IPS-NIHi7 (cell line): ENCODE measurements at regions not wholly inside any gene's neighbourhood (a gene's known extent, or its start where the extent isn't known, plus 50 kb on each side); places are given as distances from the start of the nearest gene placed in this dataset.

Source experiments
- DNase-seq: peaks from one replicate; pipeline ENCODE4 v3.0.0; 2012; ENCODE audit warnings: mixed read lengths; ENCODE audit errors: extremely low spot score

DNA sequence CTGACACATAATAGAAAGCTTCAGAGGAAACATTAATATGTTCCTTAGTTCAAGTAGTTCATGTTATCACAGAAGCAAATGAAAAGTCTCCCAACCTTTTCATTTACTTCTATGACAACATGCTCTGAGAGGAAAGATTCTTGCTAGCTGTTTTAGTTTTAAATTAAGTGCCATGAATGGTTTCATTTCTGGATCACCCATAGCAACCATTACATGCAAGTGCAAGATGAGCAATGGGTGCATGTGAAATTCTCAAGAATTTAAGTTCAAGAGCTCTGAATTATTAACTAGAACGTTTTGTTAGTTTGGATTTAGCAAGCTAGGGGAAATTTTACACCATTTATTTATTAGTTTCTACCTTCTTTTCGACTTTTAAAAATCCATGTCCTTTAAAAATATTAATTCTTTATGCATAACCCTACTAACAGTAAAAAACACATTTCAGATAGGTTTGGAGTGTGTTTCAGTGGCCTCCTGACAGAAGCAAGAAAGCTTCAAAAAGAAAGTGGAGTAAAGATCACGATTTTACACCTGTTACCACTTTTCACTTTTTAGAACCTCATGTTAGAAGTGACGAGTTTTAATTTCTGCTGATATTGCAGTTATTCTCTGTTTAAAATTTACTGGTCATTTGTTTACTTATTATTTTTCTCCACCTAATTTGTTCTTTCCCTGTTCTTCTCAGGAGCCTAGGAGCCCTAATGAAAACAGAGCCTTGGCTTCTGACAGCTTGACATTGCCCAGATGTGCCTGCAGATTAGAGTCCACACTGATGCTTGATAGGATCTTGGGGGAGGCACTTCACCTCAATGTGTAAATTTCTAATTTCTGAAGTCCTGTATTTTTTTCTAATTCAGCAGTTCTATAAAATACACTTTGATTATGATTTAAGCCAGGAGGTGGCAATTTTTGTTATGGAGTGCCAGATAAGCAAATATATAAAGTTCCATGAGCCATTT is 995.3 kb upstream of the PHF14 start:
- no peak for DNase-seq

DNA sequence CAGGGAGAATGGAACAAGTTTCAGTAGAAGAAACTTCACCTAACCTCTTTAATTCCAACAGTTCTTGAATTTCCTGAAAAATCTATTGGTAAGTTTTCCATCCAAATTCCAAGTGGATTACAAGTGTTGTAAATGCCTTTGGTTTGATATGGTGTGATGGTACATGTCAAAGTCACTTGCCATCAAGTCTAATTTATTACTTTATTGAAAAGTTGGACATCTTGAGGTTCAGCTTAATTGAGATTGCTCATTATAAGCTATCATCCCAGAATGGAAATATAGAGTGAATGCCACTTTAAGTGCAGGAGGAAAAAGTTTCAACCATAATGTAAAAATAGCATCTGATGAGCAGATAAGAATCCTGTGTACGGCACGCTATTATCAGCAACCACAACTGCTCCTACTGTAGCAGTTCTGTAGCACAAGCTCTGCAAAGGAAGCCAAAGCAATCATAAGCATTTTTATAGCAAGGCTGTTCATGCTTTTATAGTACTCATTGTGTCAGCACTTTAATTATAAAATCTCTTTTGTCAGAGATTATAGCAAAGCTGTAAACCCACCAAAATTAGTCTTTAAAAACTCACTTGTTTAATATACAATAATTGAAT is 991.8 kb upstream of the PHF14 start:
- no peak for DNase-seq

DNA sequence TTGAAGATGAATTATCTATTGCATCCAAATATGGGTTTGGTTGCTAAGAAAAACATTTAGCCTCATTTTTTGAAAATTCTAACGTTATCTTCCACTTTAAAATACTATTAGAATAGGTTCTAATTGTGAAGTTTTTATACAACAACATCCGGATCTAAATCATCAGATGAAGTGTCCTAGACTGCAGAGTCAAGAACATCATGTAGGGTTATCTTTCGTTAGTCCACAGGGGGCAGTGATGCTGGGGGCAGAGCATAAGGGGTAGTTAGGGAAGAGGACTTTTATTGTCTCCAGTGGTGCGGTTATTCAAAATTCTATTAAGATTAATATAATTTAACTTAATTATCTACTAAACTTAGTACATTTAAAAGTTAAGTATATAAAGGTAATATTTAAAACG is 990.6 kb upstream of the PHF14 start:
- no peak for DNase-seq

DNA sequence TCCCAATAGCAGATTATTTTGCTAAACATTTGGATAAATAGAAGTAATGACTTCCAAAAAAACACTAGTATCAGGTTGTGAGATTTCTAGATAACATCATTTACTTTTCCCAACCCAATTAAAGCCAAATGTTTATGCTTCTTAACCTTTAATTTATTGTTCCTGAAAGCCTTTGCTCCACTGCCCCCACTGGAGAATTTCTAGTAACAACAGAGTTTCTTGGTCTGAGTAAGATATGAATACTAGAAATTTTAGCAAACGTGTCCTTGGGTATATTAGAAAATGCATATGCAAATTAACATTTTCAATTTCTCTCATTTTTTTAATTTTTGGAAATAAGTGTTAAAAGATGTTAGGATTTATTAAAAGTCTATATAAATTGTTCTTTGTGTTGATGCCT is 958.0 kb upstream of the PHF14 start:
- no peak for DNase-seq

DNA sequence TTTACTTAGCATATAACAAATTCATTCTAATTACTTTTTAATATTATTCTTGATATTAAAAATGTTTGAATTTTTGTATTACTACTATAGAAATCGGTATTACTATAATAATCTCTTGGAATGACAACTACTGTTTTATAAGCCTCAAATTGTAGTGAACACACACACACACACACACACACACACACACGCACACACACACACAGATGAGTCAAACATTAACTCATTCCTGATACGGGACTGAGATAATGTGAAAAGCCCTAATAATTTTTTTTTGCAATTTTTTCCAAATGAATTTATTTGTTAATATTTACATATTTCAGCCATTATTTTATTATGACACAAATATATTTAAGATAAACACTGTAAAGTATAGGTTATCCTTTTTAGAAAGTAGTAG is 951.2 kb upstream of the PHF14 start:
- no peak for DNase-seq

DNA sequence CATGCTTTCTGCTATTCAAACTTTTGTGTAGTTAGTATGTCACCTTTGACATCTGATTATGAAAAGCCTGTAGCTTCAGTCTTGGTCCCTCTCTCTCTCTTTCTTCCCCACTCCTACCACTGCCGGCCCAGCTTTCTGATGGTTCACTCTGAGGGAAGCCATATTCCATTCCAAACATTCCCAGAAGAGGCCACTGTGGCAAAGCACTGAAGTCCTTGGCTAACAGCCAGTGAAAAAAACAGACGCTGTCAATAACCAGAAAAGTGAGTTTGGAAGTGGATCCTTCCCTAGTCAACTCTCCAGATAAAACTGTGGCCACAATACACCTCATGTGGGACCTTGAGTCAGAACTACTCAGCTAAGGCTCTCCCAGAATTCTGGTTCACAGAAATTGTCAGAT is 950.7 kb upstream of the PHF14 start:
- DNase-seq: peak; percentile 41

DNA sequence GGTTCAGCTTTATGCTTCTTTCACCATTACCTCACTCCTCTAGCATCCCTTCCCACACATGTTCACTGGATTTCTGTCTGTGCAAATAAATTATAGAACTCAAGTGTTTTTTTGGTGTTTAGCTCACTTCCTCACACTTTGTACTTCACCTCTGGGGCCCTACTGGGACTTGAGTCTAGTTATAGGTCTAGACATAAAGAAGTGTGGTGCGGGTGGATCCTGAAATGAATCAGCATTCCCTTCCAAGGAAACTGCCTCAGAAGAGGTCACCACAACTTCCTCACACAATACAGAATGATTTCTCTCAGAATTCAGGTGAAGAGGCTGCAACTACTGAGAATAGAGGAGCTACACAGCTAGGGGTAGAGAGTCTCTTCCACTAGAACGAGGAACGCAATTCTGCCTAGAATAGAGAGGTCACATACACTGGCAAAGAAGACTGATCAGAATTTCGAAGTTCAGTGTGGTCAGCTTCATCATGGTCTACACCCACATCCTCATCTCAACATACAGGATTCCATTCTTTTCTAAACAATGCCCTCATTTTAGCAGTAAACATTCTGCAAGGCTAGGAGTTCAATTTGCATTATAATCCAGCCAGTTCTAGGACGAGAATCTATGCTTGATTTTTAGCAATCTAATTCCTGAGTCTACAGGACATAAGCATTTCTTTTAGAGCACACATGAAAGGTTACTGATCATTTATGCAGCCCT is 938.7 kb upstream of the PHF14 start:
- DNase-seq: no peak

DNA sequence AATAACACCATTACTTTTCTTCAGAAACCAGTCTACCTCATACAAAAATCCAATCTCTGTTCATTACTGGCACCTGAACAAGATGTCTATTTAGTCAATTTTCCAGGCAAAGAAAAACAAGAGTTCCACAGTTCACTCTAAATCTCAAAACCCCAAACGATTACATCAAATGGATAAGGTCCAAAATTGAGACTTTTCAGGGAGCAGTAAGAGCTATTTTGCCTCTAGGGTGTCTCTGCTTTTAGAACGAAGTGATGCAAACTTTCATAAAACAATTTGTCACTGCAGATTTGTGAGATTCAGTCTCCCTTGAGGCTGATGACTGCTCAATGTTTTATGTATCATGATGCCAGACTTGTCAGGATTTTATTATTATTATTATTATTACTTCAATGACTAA is 937.0 kb upstream of the PHF14 start:
- DNase-seq: no peak

DNA sequence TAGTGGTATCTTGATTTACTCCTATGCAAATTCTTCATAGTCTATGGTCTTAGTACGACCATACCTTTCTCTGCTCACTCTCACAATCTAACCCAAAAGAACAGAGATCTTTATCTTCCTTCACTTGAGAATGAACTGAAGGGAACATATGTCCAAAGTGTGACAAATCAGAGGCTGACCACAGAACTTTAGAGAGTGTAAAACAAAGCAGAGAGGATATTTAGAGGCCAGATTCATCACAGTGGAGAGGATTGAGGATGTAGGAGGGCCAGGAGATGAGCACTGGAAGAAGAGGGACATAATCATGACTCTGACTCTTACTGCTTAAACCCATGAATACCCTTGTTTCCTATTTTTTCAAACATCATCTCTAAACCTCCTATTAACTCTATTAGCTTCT is 935.3 kb upstream of the PHF14 start:
- DNase-seq: no peak

DNA sequence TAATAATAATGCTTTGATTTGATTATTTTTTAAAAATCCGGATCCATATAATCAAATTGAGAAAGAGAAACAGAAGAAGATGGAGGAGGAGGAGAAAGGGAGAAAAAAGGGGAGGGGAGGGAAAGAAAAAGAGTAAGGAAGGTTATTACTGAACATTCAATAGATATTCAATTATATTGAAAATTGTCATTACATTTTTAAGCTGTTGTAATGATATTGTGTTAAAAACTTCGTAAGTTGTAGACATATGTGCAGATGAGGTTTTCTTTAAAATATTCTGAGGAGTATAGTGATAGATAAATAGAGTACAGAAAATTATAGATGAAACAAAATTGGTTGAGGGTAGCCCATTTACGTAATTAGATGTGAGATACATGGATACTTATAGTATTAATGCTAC is 933.0 kb upstream of the PHF14 start:
- no peak for DNase-seq

DNA sequence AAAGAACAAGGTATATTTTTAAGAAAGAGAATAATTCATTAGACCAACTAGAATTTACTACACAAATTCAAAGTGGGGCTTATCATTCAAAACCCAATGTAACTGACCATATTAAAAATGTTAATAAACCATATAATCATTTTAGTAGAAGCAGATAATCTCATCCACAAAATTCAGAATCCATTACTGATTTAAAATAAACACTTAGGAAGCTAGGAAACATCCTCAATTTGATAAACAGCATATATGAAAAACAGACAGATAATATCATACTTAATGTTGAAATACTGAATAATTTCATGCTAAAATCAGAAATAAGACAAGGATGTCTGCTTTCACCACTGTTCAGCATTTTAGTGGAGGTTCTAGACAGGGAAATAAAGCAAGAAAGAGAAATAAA is 902.8 kb upstream of the PHF14 start:
- DNase-seq: no peak

DNA sequence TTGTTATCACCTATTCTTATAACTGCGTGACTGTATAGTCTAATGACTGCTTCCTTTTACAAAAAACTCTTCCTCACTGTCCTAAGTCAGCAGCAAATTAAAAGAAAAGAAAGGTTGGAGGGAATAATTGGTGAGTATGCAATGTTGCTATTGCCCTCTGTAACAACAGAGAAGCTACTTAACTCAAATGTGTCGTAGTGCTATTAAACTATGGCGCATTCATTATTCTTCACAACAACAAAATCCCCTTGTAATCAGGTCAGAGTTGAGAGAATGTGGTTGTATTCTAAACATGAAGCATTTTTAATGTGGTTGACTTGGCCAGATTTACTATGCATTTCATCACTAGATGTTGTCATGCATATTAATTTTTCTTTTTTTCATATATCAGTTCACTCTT is 897.8 kb upstream of the PHF14 start:
- no peak for DNase-seq

DNA sequence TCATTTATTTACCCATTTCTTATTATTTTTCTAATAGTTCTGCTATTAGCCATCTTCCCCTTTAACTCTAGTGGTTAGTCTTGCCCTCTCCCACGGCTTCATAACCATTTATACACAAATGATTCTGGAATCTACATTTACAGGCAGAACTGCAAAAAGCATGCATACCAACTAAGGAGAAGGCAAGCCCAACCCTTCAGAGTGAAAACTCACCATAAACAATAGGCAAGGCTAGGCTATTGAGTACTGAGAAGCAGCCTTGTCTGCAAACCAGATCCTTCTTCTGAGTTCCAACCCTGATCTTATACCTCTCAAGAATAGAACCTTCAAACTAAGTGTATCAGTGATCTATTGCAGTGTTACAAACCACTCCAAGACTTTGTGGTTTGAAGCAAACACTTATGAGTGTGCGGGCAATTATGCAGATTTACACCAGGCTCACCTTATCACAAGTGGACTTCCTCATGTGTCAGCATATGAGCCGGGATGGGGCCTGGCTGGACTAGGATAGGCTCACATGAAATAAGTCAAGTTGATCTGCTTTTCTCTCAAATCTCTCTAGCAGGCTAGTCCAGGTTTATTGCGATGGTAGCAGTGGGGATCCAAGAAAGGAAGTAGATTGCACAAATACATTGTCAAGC is 896.9 kb upstream of the PHF14 start:
- peak; percentile 9 for DNase-seq

DNA sequence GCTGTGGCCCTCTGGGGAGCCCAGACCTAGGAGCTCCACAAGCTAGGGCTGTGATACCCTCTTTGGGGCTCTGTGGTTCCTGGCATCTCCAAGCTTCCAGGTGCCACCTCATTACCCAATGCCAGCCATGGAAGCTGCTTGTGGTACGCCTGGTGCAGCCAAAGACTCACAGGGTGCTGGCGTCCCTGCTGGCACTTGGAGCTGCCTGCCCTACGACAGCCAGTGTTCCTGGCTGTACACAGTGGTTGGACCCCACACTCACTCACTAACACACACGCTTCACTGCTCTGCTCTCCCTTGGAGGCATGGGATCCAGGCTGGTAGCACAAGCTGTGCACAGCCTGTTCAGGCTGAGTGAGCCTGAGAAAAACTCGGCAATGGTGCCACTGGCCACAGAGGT is 894.1 kb upstream of the PHF14 start:
- DNase-seq: no peak

DNA sequence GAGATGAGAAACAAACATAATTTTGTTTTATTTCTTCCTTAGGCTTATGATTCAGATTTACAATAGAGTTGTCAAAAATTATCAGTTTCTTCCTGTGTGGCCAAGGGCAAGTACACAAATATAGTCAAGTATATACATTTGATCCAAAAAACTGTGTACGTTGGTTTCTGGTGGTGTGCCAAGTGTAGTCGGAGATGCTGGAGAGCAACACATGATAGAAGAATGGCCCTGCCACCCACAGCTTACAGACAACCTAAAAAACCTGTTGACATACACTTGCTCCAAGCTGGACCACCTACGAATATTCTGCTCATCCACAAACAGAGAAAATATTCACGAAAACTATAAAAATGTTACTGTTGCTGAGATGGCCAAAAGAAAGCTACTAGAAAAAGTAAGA is 890.8 kb upstream of the PHF14 start:
- no peak for DNase-seq

DNA sequence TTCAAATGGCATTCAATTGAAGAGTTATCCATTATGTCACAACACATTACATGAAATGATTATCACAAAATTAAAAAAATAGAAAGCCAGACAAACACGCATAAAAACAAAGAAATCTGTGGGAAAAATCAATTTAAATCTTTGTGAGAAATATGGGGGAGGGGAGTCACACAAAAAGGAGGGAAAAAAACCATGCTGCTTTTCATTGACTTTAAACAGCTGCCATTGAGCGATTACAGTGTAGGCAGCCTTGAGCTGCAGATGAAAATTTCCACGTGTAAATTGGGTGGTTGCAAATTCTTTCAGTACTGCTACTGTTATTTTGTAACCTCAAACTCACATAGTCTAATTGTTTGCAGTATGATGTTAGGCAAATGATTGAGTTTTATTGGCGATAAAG is 889.9 kb upstream of the PHF14 start:
- DNase-seq: no peak

DNA sequence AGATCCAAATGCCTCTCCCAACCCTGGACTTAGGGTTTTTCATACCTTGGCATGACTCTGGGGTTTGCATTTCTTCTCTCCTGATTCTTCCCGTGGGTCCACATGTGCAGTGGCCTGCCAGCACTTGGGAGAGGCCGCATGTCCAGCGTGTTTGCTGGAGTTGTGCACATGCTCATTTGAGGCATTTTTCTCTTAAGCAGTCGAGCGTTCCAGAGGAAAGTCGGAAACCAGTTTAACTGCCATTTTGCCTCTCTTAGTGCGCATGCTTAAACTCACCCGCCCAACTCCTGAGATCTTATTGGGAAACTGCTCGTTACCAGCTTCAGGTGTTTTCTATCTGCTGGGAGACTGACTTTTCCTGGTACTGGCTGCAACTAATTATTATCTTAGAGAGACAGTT is 888.4 kb upstream of the PHF14 start:
- DNase-seq: no peak

DNA sequence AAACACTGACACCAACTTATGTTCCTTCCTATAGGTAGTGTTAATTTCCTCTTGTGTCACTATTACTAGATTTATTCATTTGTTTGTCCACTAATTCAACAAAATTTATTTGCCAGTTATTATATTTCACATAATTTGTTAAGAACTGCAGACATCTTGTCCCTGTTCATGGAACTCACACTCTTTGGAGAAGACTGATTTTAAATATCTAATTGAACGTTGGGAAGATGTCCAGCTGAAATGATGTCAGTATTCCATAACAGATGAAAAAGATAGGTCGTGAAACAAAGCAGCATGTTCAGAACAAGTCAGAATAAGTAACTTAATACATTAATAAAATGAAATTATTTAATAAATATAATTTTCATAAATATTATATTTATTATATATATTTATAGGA is 873.1 kb upstream of the PHF14 start:
- no peak for DNase-seq

DNA sequence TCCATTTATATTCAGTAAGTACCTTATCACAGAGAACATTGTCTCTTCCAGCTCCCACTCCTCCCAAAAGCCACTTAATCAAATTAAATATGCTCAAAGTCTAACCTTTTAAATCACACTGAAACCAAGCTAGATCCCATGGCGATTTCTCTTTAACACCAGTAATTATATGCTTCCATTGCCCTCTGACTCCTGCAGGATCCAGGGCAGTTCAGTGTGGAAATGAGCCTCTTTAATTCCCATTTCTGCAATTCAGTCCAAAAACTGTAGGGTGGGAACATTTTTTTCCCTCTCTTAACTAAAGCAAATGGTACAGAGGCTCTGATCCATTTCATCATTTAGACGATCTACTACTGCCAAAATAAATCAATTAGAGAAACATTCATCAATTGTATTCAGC is 872.3 kb upstream of the PHF14 start:
- no peak for DNase-seq

DNA sequence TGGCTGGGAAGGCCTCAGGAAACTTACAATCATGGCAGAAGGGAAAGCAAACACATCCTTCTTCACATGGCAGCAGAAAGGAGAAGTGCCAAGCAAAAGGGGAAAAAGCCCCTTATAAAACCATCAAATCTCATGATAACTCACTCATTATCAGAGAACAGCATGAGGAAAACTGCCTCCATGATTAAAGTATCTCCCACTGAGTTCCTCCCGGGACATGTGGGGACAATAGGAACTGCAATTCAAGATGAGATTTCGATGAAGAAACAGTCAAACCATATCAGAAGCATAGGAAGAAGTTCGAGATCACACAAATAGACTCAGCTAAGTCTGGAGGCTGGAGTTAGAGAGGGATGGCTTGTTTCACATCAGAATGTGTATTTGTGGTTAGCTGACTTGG is 869.4 kb upstream of the PHF14 start:
- DNase-seq: no peak

DNA sequence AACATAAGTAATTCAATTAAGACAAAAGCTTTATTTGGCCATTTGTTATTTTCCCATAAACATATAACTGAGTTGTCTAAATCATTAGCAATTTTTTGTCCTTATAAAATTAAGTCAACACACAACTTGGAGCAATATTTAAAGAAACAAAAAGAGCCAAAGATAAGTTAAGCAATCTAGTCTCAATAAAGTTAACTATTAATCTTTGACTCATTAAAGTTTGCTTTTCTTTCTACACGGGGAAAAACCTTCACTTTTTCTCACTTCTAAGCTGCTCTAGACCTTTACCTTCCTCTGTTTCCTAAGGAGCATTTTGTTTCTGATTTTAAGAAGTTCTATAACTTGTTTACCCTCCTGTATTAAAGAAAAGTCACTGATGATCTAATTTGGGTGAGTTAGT is 867.1 kb upstream of the PHF14 start:
- DNase-seq: no peak

DNA sequence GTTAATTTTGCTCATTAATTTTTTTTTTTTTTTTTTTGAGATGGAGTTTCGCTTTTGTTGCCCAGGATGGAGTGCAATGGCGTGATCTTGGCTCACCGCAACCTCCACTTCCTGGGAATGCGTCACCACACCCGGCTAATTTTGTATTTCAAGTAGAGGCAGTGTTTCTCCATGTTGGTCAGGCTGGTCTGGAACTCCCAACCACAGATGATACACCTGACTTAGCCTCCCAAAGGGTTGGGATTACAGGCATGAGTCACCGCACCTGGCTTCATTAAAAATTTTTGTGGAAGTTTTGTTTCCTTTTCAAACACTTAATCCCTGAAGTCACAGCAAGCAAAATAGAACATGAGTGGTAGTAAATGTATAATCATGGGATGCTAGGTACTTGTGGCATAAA is 857.2 kb upstream of the PHF14 start:
- no peak for DNase-seq
